Skeletal muscle cell (primary cell): ENCODE measurements at regions not wholly inside any gene's neighbourhood (a gene's known extent, or its start where the extent isn't known, plus 50 kb on each side); places are given as distances from the start of the nearest gene placed in this dataset.
"Not testable (repeated sequence)": the region's sequence is repeated elsewhere in the genome, so short reads cannot be mapped to it uniquely, and the experiment has no call there.

Source experiments
- DNase-seq: peaks from one replicate; pipeline ENCODE4 v3.0.0-alpha.2; 2010; ENCODE audit warnings: low read depth
- H3K4me3 ChIP-seq: 2 replicates; pipeline ENCODE4 v1.5.1; 2011; ENCODE audit warnings: low read depth, mild to moderate bottlenecking, control low read depth, low read length, moderate library complexity

GRCh38 chr11:69900822-69901302, 81.6 kb upstream of the FGF3 start:
- not testable (repeated sequence) for H3K4me3 ChIP-seq

DNA sequence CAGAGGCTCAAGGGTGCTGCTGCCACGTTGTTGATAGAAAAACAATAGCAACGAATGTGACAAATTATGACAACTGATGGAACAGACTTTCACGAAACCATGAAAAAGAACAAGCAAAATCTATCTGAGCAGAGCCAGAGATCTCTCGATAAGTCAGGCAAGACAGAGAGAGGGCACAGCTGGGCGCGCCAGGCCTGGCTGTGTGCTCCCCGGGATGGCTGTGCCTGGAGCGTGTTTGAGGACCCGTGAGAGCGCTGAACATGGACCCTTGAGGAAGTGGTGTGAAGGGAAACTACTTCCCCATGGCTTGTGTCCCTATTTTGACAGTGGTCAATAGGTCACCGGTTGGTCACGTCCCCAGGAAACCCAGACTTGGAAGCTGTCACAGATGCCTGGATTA, 83.1 kb upstream of the FGF3 start:
- H3K4me3 ChIP-seq: no peak overlapping the region
- DNase-seq: no peak

More at GRCh38 chr11:69900822-69901302, 81.6 kb upstream of the FGF3 start:
- not testable (repeated sequence) for DNase-seq

DNA sequence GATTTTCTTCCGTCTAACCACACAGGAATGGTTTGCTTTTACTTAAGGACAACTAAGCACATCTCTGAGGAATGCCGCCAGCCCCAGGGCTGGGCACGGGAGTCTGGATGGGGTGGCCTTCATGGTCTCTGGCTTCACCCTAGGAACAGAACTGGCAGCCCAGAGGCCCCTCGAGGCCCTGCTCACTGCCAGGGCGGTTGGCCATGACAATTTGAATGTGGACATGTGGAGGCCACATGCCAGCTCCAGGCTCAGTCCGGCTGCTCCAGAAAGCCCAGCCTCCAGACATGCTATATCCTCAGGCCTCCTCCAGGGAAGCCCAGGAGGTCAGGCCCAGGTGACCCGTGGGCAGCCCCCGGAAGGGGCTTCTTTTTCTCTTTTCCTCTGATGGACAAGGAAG, 84.0 kb upstream of the FGF3 start:
- DNase-seq: no peak
- no peak overlapping the region for H3K4me3 ChIP-seq

GRCh38 chr11:69904161-69904973, 85.2 kb upstream of the FGF3 start:
- DNase-seq: no peak
- H3K4me3 ChIP-seq: no peak overlapping the region

- no peak overlapping the region for H3K4me3 ChIP-seq
- DNase-seq: no peak
Measured at GRCh38 chr11:69904974-69905535, 85.8 kb upstream of the FGF3 start.

GRCh38 chr11:69905611-69906452, 86.6 kb upstream of the FGF3 start:
- no peak overlapping the region for H3K4me3 ChIP-seq
- DNase-seq: no peak

DNA sequence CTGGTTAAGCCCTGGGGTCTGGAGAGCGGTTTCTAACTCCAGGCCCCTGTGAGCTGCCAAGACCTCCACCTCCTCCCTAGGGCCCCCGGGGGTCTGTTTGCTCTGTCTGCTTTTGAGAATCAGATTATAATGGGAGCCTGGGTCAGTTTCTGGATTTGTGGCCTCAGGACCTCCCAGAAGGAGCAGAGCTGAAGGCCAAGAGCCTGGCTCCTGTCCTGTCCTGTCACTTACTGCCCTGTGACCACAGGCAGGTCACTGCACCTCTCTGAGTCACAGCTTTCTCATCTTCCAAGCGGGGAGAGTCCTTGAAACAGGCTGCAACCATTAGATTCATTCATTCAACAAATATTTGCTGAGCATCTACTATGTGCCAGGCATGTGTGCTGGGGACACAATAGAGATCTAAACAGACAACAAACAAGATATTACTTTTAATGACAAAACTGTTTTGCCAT, 87.3 kb upstream of the FGF3 start:
- H3K4me3 ChIP-seq: no peak overlapping the region
- DNase-seq: no peak

DNA sequence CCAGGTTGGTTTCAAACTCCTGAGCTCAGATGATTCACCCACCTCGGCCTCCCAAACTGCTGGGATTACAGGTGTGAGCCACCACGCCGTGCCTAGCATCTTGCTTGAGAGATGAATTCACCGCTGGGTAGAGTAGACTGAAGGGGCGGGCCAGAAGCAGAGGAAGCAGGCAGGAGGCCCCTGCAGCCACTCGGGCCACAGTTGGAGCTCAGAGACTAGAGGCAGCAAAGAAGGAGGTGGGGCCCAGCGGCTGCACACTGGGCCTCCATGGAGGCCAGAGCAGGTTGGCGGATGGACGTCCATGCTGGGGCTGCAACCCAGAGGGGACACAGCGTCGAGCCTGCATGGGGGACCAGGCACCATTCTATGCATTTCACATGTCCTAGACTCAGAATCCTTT, 88.4 kb upstream of the FGF3 start:
- DNase-seq: no peak

DNA sequence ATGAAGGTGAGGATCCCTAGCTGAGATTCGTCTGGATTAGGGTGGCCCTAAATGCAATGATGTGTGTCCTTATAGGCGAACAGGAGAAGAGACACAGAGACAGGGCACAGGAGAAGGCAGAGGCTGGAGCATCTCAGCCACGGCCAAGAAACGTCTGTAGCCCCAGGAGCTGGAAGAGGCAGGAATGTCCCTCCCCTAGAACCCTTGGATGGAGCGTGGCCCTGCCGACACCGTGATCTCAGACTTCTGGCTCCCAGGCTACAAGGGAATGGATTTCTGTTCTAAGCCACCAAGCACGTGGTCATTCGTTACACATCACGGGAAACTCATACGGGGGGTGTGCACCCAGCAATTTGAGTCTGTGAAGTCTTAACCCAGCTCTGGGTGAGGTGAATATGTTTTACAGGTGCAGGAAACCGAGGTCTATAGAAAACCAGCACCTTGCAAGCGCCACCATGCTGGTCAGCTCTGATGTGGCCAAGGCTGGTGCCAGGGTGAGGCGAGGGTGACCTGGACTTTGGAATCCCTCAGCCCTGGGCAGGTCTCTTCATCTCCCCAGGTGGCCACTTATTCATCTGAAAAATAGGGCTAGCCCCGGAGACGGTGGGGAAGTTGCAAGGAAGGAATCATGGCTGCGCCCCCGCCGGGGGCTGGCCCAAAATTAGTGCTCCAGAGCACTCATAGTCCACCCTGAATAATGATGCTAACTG, 89.5 kb upstream of the FGF3 start:
- no peak for DNase-seq
- H3K4me3 ChIP-seq: no peak overlapping the region

More for the DNA sequence above, 88.4 kb upstream of the FGF3 start:
- H3K4me3 ChIP-seq: no peak overlapping the region

DNA sequence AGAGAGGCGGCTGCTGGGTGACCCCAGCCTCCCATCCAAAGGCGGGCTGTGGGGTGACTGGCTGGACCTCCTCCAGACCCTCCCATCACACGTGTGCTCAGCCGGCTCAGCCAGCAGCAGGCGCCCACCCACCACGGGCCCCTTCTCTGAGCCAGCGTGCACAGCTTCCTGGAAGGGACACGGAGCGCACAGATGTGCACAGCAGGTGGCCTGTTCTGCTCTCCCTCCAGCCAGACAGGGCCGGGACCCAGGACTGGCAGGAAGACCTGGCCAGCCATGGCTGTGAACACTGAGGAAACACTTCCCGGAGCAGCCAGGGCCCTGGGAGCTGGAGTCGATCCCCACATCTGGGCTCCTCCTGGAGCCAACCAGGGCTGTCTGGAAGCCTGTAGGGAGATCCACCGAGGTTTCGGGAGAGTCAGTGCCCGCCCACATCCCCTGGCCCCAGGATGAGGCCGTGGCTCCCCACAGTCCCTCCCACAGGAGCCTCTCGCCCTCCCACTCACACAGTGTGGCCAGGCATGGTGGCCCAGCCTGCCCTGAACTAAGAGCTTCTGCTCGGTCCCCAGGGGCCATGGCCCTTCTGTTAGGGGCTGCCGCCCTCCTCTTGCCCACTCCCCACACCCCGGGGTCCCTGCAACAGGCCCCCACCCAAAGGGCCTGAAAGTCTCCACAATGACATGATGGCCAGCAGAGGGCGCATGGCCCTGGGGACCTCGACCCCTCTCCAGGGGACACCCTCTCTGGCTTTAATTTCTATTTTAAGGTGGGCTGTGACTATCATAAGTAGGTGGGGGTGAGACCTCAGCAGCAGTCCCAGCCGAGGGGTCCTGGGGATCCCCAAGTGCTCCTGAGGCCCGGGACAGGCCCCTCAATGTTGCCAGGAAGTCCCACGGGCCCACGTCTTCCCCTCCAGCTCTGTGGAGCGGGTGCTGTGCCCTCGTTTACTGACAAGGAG, 90.6 kb upstream of the FGF3 start:
- DNase-seq: no peak
- H3K4me3 ChIP-seq: no peak overlapping the region

- H3K4me3 ChIP-seq: no peak overlapping the region
- DNase-seq: no peak
Measured at GRCh38 chr11:69910519-69911309, 91.5 kb upstream of the FGF3 start.

DNA sequence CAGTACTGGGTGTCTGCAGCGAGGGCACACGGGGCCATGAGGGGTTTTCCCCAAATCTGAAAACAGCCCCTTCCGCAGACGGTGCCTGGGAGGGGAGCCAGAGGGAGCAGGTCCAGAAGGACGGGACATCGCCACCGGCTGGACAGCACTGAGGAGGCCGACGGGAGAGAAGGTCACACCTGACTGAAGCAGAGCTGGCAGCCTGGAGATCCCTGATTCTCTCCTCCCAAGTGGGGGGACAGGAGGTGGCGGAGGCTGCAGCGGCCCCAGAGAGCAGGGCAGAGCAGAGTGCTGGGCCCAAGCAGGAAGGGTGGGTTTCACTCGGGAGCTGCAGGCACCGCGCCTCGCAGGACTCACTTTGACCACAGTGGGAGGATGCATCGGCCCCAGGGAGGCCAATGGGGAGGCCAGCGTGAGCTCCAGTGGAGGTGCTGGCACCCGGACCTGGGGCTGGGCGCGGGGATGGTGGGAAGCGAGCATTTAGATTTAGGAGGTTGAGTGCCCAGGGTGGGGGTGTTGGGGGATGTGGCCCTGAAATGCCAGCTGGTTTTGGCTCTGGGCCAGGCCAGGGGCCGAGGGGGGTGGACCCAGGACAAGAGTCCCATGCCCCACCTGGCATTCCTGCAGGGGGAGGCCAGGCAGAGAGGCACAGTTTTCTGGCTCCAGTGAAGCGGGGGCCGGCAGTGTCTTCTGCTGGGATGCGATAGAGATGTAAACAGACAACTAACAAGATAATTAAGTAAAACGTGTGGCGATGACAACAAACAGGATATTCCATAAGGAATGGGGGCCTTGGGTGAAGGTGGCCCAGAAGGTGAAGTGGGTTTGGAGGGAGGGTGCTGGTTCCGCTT, 92.3 kb upstream of the FGF3 start:
- DNase-seq: no peak
- H3K4me3 ChIP-seq: no peak overlapping the region

- H3K4me3 ChIP-seq: no peak overlapping the region
Measured at GRCh38 chr11:69912161-69912910, 93.1 kb upstream of the FGF3 start.

DNA sequence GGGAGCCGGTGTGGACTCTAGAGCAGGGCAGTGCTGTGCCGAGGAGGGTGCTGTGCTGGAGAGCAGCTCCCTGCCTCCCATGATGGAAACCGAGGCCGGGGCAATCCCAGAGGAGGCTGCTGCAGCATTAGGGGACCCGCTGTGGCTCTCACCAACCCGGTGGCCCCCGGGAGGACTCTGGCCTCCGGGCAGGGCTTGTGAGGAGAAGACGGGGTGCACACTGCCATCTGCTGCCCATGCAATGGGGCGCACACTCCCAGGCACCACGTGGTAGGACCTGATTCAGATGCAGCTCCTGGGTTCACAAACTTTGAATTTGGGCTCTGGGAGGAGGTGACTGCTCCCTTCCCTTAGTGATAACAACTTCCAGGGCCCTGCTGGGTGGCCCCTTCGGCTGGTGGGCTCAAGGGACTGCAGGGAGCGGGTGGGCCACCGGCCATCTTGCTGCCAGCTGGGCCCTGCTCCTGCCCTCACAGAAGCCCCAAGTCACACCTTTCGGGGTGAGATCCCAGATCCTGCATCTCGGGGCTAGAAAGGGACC, 93.8 kb upstream of the FGF3 start:
- DNase-seq: no peak
- H3K4me3 ChIP-seq: no peak overlapping the region

More at GRCh38 chr11:69912161-69912910, 93.1 kb upstream of the FGF3 start:
- DNase-seq: no peak

GRCh38 chr11:69913591-69914285, 94.5 kb upstream of the FGF3 start:
- DNase-seq: no peak
- no peak overlapping the region for H3K4me3 ChIP-seq
